ENCODE measurements at regions not wholly inside any gene's neighbourhood (a gene's known extent, or its start where the extent isn't known, plus 50 kb on each side); places are given as distances from the start of the nearest gene placed in this dataset.
"Not testable (repeated sequence)": the region's sequence is repeated elsewhere in the genome, so short reads cannot be mapped to it uniquely, and the experiment has no call there.

- DNase-seq, result no peak
Measured at GRCh38 chr2:167575276-167575675, 672.1 kb downstream of the STK39 start.

DNA sequence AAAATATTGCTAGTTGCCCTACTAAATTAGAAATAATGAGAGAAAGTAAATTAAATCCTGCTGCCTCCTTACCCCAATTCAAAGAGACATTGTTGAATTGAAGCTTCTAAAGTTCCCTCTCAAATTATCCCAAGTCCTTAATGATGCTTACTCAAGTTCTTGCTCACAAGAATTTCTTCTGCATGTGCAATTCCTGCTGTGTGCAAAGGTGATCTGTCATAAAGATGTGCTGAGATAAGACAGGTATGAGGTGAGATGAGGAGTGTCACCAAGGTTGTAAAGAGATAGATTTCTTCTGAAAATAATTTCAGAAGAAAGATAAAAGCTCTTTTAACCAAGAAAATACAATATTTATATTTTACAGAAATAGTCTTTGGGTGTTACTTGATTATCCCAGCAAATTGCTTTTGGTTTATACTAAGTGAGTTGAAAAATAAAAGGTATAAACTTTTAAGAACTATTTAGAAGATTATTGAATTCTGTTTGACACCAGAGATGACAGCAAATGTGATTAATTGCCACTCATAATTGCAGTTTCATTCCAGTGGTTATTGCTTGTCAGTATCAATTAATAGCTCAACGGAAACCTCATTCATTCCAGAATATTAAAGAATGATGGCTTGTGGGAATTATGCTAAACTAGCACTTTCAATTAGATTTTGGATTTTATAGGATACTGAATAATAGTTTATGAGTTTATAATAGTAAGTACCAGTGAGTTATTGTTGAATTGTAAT lies 674.3 kb downstream of the STK39 start:
- DNase-seq, result no peak

DNA sequence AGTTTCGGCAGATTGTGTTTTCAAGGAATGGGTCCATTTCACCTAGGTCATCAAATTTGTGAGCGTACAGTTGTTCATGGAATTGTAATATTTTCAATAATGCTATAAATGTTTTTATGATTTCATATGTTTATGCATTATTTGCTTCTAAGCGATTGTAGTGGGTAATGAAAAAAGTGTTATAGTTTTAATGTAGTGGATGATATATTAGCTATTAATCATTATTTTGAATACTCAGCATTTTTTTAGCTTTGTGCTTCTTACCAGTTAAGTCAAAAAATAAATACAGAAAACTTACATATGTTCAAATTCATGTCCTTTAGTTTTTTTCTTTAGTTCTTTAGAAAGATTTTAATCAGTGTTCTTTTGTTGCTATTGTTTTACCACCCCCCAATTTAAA lies 677.0 kb downstream of the STK39 start:
- DNase-seq, result no peak

- DNase-seq, result not testable (repeated sequence)
Measured at GRCh38 chr2:167563885-167564619, 675.8 kb downstream of the XIRP2 start.

- not testable (repeated sequence) for DNase-seq
Measured at GRCh38 chr2:167558272-167558991, 670.2 kb downstream of the XIRP2 start.

- DNase-seq, result no peak
Measured at GRCh38 chr2:167555098-167555720, 666.9 kb downstream of the XIRP2 start.

DNA sequence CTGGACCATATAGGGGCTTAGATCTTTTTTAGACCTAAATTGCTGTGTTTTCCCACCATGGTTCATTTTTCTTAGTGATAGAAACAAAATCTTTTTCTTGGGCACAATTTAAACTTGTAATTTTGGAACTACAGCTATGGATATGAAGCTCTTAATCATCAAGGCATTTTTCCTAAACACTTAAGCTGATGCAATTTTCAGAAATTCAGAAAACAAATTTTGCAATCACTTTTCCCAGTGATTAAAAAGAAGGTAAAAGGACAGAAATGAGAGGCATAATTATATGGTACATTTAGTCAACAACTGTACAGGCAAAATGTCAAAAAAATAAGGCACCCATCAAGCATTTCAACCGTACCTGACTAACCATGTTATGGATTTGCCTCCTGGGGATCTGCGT lies 665.4 kb downstream of the XIRP2 start:
- no peak for DNase-seq

GRCh38 chr2:167551416-167551815 lies 663.1 kb downstream of the XIRP2 start:
- no peak for DNase-seq

DNA sequence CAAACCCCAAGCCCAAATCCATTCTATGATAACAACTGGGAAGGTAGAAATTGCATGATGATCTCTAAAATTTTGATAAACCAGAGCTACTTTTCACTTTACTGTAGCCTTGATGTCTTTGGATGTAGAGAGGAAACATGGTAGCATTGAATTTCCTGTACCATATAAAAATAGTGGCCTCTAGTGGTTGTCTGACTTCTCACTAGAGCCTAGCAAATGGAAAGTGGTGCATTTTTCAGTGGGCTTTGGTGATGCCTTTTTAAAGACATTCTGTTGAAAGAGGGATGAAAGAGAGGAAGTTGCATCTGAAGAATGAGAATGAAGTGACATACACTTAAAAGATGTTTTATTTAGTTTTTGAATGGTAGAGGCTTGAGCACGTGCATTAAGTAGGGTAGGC lies 662.2 kb downstream of the XIRP2 start:
- peak; percentile 20 for DNase-seq

GRCh38 chr2:167548396-167548795 lies 660.1 kb downstream of the XIRP2 start:
- no peak for DNase-seq

DNA sequence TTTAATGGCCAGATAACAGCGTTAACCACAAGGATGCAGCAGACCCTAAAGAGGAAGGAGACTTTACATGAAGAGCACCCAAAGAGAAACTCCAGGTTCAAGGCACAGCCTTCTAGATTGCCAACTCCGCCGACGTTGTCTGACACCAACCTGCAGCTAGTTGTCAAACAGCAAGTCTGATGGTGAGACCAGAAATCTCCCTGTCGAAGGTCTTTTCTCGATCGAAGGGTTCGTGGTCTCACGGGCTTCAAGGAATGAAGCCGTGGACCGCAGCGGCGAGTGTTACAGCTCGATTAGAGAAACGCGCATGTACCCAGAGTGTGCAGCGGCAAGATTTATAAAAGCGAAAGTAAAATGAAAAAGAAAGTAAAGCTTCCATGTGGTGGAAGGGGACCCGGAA lies 656.3 kb downstream of the XIRP2 start:
- no peak for DNase-seq

DNA sequence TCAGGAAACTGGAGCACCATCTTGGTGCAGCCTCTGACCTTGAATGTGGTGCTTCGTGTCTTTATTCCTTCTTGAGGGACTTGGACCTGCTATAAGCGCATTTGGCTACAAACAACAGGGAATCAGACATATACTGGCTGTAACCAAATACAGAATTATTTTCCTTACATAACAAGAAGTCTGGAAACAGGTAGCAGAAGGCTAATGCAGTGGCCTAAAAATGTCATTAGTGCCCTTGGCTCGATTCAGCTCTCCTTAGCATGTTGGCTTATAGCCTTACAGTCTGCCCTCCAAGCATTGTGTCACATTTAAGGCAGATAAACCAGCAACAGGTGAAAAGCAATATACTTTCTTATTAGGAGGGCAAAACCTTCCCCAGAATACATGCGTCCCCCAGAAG lies 655.4 kb downstream of the XIRP2 start:
- DNase-seq, result no peak

GRCh38 chr2:167537743-167538142 lies 649.5 kb downstream of the XIRP2 start:
- DNase-seq, result no peak

- peak; percentile 5 for DNase-seq
Measured at GRCh38 chr2:167534443-167534842, 646.2 kb downstream of the XIRP2 start.

GRCh38 chr2:167524786-167525185 lies 636.5 kb downstream of the XIRP2 start:
- no peak for DNase-seq

DNA sequence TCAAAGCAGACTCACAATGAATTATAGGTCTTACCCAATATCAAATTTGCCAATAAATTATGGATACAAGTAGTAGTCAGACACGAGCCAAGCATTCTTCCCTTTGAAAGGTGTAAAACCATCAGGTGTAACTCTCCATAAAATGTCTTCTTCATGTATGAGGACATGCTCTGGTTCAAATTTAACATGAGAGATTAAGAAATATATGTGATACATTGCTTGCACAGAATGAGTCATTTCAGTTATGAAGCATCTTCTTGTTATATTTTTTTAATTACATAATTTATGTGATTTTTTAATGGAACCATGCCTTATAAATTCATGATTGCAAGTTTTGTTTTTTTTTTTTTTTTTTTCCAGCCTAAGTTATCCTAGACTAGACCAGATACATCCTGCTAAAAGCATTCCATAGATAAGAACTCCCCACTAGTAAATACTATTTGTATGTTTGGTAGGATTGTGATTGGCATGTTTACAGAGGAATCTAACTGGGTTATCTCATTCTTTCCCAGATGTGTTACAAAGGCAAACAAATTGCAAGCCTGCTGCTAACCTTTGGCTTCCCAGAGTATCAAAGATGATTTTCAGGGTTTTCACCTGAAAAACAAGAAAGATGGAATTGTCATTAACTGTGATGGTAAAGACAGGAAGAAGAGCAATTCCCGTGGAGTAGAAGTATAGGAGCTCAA lies 621.9 kb downstream of the XIRP2 start:
- peak; percentile 2 for DNase-seq

DNA sequence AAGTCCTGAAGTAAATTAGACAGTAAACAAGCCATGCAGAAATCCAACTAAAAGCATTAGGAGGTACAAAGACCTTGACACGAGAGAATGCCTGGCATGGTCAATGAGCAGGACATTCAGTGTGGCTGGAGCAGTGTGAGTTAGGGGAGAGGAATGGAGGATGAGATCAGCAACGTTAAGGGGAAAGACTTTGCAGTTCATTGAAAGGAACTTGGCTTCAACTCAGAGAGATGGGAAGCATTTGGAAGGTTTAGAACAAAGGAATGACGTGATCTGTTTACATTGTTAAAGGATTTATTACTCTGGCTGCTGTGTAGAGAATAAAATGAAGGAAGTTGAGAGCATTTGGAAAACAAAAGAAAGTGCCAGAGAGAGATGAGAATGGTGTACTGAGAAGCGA lies 621.3 kb downstream of the XIRP2 start:
- peak; percentile 81 for DNase-seq

GRCh38 chr2:167508709-167509108 lies 620.4 kb downstream of the XIRP2 start:
- DNase-seq, result no peak

DNA sequence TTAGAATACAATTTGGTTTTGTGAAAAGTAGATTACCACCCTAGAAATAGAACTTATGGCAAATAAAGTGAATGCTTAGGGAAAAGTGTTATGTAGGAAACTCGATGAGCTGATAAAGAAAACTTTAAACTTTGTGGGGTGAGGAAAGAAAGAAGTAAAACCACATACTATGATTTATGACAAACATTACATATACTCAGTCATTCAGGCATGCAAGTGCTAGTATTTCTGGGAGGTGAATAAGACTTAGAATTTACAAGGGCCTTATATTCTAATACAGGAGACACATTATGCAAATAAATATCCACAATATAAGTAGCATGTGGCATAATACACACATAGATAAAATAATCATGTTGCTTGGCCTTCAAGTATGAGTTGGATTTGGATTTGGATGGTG lies 618.1 kb downstream of the XIRP2 start:
- peak; percentile 19 for DNase-seq

DNA sequence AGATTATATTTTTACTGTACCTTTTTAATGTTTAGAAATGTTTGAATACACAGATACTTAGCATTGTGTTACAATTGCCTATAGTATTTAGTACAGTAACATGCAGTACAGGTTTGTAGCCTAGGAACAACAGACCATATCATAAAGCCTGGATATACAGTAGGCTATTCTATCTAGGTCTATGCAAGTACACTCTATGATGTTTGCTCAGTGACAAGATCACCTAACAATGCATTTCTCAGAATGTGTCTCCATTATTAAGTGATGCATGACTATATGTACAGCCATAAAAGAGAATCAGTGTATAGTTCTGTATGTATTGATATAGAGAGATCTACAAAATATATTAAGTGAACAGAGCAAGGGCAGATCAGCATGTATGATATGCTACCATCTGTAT lies 616.4 kb downstream of the XIRP2 start:
- DNase-seq, result no peak

GRCh38 chr2:167504061-167504460 lies 615.8 kb downstream of the XIRP2 start:
- DNase-seq, result no peak

- no peak for DNase-seq
Measured at GRCh38 chr2:167501618-167502017, 613.3 kb downstream of the XIRP2 start.

Measured in fibroblast of skin of back (primary cell).